ENCODE measurements at regions not wholly inside any gene's neighbourhood (a gene's known extent, or its start where the extent isn't known, plus 50 kb on each side); places are given as distances from the start of the nearest gene placed in this dataset.

- DNase-seq (ENCODE audit: low read depth, low spot score) (no peak), FAIRE-seq (no peak), ATAC-seq (no peak)
- Histone ChIP-seq H3K27ac (ENCODE audit: control insufficient read depth, insufficient read depth) (no peak overlapping the region), H3K9ac (ENCODE audit: control insufficient read depth, insufficient read depth, low read length) (no peak overlapping the region), H3K27me3 (replicated peaks in 1 of 2; ENCODE audit: control insufficient read depth in 2 of 2, insufficient read depth in 2 of 2, low read length in 1 of 2) (no peaks in the 10 kb centered on the region; a peak in 1 of 4 replicates), H3K9me3 (replicated peaks; ENCODE audit: control insufficient read depth, insufficient read depth, low read length) (no peaks in the 10 kb centered on the region), H3K4me3 (no peak overlapping the region), H3K4me2 (ENCODE audit: control insufficient read depth, insufficient read depth) (no peak overlapping the region), H3K79me2 (ENCODE audit: control insufficient read depth, insufficient read depth, low read length) (no peaks in the 10 kb centered on the region), H4K20me1 (ENCODE audit: control insufficient read depth, insufficient read depth) (no peaks in the 10 kb centered on the region), H3K36me3 (ENCODE audit: control insufficient read depth in 2 of 2, insufficient read depth in 2 of 2, low read length in 1 of 2) (no peaks in the 10 kb centered on the region), H2AFZ (ENCODE audit: control insufficient read depth, low read depth, low read length) (no peak overlapping the region), H3K4me1 (ENCODE audit: control insufficient read depth, insufficient read depth, low read length) (no peaks in the 10 kb centered on the region)
- ChIA-PET CTCF (interaction anchor here (1.3 kb wide), 1 partner anchor 17 kb away, joined by 3 read pairs; no protein-coding TSS in a partner anchor), POLR2A (no interaction called here), SMC1A (ENCODE audit: uncharacterized antibody, unreplicated experiment) (no interaction called here), RAD21 (ENCODE audit: unreplicated experiment) (no interaction called here)
- intact Hi-C loops (cut with micrococcal nuclease; ENCODE audit: unreplicated experiment) (loop anchor here (5.0 kb wide), 1 partner anchor 222 kb away; no protein-coding TSS in a partner anchor), in situ Hi-C loops (cut with MboI) (no loop called here)
- 26% methylated on average over 6 of the region's 6 CpGs for WGBS (ENCODE audit: insufficient coverage, insufficient replicate concordance, low lambda C conversion rate, missing lambda C conversion rate)
- BruUV-seq (replicated peaks): no TSS peak
- TF ChIP-seq FOS (IDR thresholded peaks at IDR 0.05; ENCODE audit: borderline replicate concordance, extremely low read depth, insufficient read length): no peak
- no peak for TF ChIP-seq SMARCA5 (IDR thresholded peaks at IDR 0.05)
- no peak for TF ChIP-seq HCFC1 (IDR thresholded peaks at IDR 0.05; ENCODE audit: low read length)
- TF ChIP-seq, protein P1, sequence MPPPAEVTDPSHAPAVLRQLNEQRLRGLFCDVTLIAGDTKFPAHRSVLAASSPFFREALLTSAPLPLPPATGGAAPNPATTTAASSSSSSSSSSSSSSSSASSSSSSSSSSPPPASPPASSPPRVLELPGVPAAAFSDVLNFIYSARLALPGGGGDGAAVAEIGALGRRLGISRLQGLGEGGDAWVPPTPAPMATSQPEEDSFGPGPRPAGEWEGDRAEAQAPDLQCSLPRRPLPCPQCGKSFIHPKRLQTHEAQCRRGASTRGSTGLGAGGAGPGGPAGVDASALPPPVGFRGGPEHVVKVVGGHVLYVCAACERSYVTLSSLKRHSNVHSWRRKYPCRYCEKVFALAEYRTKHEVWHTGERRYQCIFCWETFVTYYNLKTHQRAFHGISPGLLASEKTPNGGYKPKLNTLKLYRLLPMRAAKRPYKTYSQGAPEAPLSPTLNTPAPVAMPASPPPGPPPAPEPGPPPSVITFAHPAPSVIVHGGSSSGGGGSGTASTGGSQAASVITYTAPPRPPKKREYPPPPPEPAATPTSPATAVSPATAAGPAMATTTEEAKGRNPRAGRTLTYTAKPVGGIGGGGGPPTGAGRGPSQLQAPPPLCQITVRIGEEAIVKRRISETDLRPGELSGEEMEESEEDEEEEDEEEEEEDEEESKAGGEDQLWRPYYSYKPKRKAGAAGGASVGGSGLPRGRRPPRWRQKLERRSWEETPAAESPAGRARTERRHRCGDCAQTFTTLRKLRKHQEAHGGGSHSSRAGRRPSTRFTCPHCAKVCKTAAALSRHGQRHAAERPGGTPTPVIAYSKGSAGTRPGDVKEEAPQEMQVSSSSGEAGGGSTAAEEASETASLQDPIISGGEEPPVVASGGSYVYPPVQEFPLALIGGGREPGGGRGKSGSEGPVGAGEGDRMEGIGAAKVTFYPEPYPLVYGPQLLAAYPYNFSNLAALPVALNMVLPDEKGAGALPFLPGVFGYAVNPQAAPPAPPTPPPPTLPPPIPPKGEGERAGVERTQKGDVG (CRISPR knock-in tag; IDR thresholded peaks at IDR 0.05): no peak
- no peak for TF ChIP-seq MYC (IDR thresholded peaks at IDR 0.05; ENCODE audit: insufficient read depth, insufficient read length, insufficient replicate concordance, low read length, severe bottlenecking)
- no peak for TF ChIP-seq SMAD1 (IDR thresholded peaks at IDR 0.05; ENCODE audit: low read depth, partially characterized antibody)
- no peak for TF ChIP-seq BRCA1 (IDR thresholded peaks at IDR 0.05; ENCODE audit: low read depth, low read length)
- no peak for TF ChIP-seq TAF1 (IDR thresholded peaks at IDR 0.05; ENCODE audit: borderline replicate concordance, low read depth, low read length)
- no peak for TF ChIP-seq ZNF592 (IDR thresholded peaks at IDR 0.05)
- TF ChIP-seq GABPA (IDR thresholded peaks at IDR 0.05; ENCODE audit: low read depth): no peak
- no peak for TF ChIP-seq NR2F1 (conservative IDR thresholded peaks at IDR 0.05)
- TF ChIP-seq CEBPB (IDR thresholded peaks at IDR 0.05; ENCODE audit: borderline replicate concordance in 1 of 2, low read depth in 2 of 2, low read length in 2 of 2): no peak
- no peak for TF ChIP-seq NFXL1 (IDR thresholded peaks at IDR 0.05; ENCODE audit: borderline replicate concordance)
- no peak for TF ChIP-seq ZNF274 (IDR thresholded peaks at IDR 0.05; ENCODE audit: insufficient read depth, insufficient read length)
- TF ChIP-seq POU2F2 (IDR thresholded peaks at IDR 0.05; ENCODE audit: borderline replicate concordance, low read depth, low read length): no peak
- no peak for TF ChIP-seq JUND (IDR thresholded peaks at IDR 0.05; ENCODE audit: low read depth, low read length)
- TF ChIP-seq TCF12 (IDR thresholded peaks at IDR 0.05; ENCODE audit: low read depth, low read length): no peak
These were observed 160.3 kb downstream of the TLR4 start for GRCh38 chr9:117864385-117865057.

All from GM12878 (cell line).